ENCODE measurements at regions not wholly inside any gene's neighbourhood (a gene's known extent, or its start where the extent isn't known, plus 50 kb on each side); places are given as distances from the start of the nearest gene placed in this dataset.

DNA sequence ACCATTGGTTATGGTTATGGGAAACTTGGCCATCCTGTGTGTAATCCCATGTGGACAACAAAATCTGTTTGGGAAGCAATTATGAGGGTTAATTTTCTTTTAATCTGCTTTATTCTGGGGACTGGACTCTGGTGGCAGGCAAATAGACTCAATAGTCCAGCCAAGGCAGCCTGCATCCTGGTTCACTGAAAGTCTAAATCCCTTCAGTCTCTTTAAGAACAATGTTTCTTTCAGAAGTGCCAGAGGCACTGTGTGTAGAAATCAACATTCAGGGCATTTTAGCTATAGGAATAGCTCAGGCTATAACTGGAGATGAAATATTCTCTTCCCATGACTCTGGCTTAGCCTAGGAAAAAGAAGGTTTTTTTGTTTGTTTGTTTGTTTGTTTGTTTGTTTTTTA, 118.0 kb downstream of the SPATA31D1 start:
- H3K4me1 ChIP-seq (ENCODE audit: control insufficient read depth, insufficient read depth, low read length), result no peaks in the 10 kb centered on the region
- H3K27me3 ChIP-seq (ENCODE audit: control insufficient read depth, insufficient read depth, low read length, poor library complexity, severe bottlenecking), result no peaks in the 10 kb centered on the region
- no peak for DNase-seq
- no peak overlapping the region for H3K9ac ChIP-seq (ENCODE audit: extremely low read depth, low read length, poor library complexity, severe bottlenecking)
- H3K4me3 ChIP-seq (ENCODE audit: low read length), result no peak overlapping the region
- H3K27ac ChIP-seq (ENCODE audit: low read depth, low read length), result no peak overlapping the region
- Mint-ChIP-seq H3K27me3 (ENCODE audit: insufficient read depth) (peaks cover 3% of the 10 kb centered on the region), H3K27ac (no peak overlapping the region), H3K9me3 (no peaks in the 10 kb centered on the region), H3K4me1 (peaks cover 10% of the 10 kb centered on the region), H3K36me3 (ENCODE audit: low read depth) (no peaks in the 10 kb centered on the region), H3K4me3 (no peak overlapping the region)
- no peaks in the 10 kb centered on the region for H3K36me3 ChIP-seq (ENCODE audit: control insufficient read depth, insufficient read depth, low read length)
- H3K9me3 ChIP-seq (ENCODE audit: control insufficient read depth, low read length), result no peaks in the 10 kb centered on the region
- TF ChIP-seq, protein P1, sequence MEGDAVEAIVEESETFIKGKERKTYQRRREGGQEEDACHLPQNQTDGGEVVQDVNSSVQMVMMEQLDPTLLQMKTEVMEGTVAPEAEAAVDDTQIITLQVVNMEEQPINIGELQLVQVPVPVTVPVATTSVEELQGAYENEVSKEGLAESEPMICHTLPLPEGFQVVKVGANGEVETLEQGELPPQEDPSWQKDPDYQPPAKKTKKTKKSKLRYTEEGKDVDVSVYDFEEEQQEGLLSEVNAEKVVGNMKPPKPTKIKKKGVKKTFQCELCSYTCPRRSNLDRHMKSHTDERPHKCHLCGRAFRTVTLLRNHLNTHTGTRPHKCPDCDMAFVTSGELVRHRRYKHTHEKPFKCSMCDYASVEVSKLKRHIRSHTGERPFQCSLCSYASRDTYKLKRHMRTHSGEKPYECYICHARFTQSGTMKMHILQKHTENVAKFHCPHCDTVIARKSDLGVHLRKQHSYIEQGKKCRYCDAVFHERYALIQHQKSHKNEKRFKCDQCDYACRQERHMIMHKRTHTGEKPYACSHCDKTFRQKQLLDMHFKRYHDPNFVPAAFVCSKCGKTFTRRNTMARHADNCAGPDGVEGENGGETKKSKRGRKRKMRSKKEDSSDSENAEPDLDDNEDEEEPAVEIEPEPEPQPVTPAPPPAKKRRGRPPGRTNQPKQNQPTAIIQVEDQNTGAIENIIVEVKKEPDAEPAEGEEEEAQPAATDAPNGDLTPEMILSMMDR (conservative IDR thresholded peaks at IDR 0.05), result no peak

DNA sequence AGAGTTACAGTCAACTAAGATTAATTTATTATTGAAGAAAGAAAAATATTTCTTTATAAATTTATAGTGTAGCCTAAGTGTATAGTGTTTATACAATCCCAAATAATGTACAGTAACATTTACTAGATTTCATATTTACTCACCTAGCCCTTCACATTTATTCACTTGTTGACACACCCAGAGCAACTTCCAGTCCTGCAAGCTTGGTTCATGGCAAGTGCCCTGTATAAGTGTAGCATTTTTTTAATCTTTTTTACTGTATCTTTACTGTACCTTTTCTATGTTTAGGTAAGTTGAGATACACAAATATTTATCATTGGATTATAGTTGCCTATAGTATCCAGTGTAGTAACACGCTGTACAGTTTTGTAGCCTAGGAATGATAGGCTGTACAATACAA, 119.9 kb downstream of the SPATA31D1 start:
- Histone ChIP-seq H3K27me3 (ENCODE audit: control insufficient read depth, insufficient read depth, low read length, poor library complexity, severe bottlenecking) (no peaks in the 10 kb centered on the region), H3K9me3 (ENCODE audit: control insufficient read depth, low read length) (no peaks in the 10 kb centered on the region), H3K4me3 (ENCODE audit: low read length) (no peak overlapping the region), H3K9ac (ENCODE audit: extremely low read depth, low read length, poor library complexity, severe bottlenecking) (no peak overlapping the region), H3K4me1 (ENCODE audit: control insufficient read depth, insufficient read depth, low read length) (no peaks in the 10 kb centered on the region), H3K36me3 (ENCODE audit: control insufficient read depth, insufficient read depth, low read length) (no peaks in the 10 kb centered on the region), H3K27ac (ENCODE audit: low read depth, low read length) (no peak overlapping the region)
- Mint-ChIP-seq H3K36me3 (ENCODE audit: low read depth) (no peaks in the 10 kb centered on the region), H3K4me1 (peaks cover 10% of the 10 kb centered on the region), H3K9me3 (no peaks in the 10 kb centered on the region), H3K27me3 (ENCODE audit: insufficient read depth) (peaks cover 3% of the 10 kb centered on the region), H3K27ac (no peak overlapping the region), H3K4me3 (no peak overlapping the region)
- DNase-seq, result no peak
- 100% methylated on average over 1 of the region's 1 CpG; no CpG with 5 or more reads in 1 of the 2 experiments for WGBS, 2 experiments (ENCODE audit: insufficient coverage in 1 of 2, insufficient read length in 1 of 2)
- TF ChIP-seq, protein P1 (conservative IDR thresholded peaks at IDR 0.05), result no peak

DNA sequence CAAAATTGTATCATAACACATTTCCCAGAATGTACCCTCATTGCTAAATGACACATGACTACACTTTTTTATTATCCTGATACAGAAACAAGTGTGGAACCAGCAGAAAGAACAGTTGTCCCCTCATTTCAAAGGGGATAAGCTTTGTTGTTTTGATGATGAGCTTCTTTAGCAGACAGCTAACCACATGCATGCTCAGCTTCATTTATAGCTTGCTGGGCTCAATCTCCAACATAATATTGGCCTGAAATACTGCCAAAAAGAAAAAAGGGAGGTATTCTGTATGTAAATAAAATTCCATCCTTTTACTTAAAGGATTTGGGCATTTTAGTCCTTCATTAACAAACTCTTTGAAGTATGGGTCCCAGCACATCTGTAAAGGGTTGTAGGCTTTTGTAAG, 120.4 kb downstream of the SPATA31D1 start:
- H3K4me1 ChIP-seq (ENCODE audit: control insufficient read depth, insufficient read depth, low read length), result no peaks in the 10 kb centered on the region
- no peaks in the 10 kb centered on the region for H3K9me3 ChIP-seq (ENCODE audit: control insufficient read depth, low read length)
- H3K27me3 ChIP-seq (ENCODE audit: control insufficient read depth, insufficient read depth, low read length, poor library complexity, severe bottlenecking), result no peaks in the 10 kb centered on the region
- H3K27me3 Mint-ChIP-seq (ENCODE audit: insufficient read depth), result peaks cover 3% of the 10 kb centered on the region
- H3K4me3 Mint-ChIP-seq, result no peak overlapping the region
- no peak for DNase-seq
- no peak overlapping the region for H3K27ac ChIP-seq (ENCODE audit: low read depth, low read length)
- H3K9me3 Mint-ChIP-seq, result no peaks in the 10 kb centered on the region
- H3K4me3 ChIP-seq (ENCODE audit: low read length), result no peak overlapping the region
- no peak overlapping the region for H3K9ac ChIP-seq (ENCODE audit: extremely low read depth, low read length, poor library complexity, severe bottlenecking)
- H3K4me1 Mint-ChIP-seq, result peaks cover 10% of the 10 kb centered on the region
- TF ChIP-seq, protein P1 (conservative IDR thresholded peaks at IDR 0.05), result no peak
- no peaks in the 10 kb centered on the region for H3K36me3 Mint-ChIP-seq (ENCODE audit: low read depth)
- H3K27ac Mint-ChIP-seq, result no peak overlapping the region
- H3K36me3 ChIP-seq (ENCODE audit: control insufficient read depth, insufficient read depth, low read length), result no peaks in the 10 kb centered on the region
